Posterior cingulate gyrus (tissue), 11 donors: ENCODE measurements at regions not wholly inside any gene's neighbourhood (a gene's known extent, or its start where the extent isn't known, plus 50 kb on each side); places are given as distances from the start of the nearest gene placed in this dataset.

Experiments
- DNase-seq, 10 donors: peaks; one replicate each; pipeline versions ENCODE4 v3.0.0 to v3.0.0-alpha.2; 2020 to 2021; ENCODE audit warnings: mixed read lengths in 3 of 10
- intact Hi-C: fragments of 100-400 bp; cut with DNase I; formaldehyde crosslinking; loops from one replicate; pipeline ENCODE4 v1.15.1; 2023

- intact Hi-C loops, result no loop called here
- peak in 2 of 10 donors; percentile 34 to 86 for DNase-seq
Measured at GRCh38 chr5:174229514-174230370, 184.2 kb downstream of the NSG2 start.

GRCh38 chr5:174231956-174232487, 186.5 kb downstream of the NSG2 start:
- DNase-seq, result no peak
- intact Hi-C loops, result no loop called here

- intact Hi-C loops, result no loop called here
- DNase-seq, result no peak
Measured at GRCh38 chr5:174234388-174234787, 188.9 kb downstream of the NSG2 start.

- intact Hi-C loops, result no loop called here
- DNase-seq, result no peak
Measured at GRCh38 chr5:174235221-174236011, 189.9 kb downstream of the NSG2 start.

DNA sequence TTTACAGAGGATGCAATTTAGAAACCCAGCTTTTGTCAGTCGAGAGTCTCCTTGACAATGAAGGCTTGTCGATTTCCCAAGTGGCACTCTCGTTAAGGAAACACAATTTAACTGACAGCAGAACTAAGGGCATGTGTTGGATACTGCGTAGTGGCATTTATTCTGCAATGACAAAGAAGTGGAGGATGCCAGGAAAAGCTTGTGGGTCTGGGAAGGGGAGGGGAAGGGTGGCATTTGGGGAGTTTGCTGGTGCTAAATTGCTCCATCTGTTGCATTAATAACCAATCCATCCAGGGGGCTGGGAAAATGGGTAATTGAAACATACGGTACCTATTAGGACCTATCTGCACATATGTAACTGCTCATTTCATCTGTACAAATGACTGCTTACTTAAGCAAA, 190.6 kb downstream of the NSG2 start:
- no peak for DNase-seq
- intact Hi-C loops, result no loop called here

DNA sequence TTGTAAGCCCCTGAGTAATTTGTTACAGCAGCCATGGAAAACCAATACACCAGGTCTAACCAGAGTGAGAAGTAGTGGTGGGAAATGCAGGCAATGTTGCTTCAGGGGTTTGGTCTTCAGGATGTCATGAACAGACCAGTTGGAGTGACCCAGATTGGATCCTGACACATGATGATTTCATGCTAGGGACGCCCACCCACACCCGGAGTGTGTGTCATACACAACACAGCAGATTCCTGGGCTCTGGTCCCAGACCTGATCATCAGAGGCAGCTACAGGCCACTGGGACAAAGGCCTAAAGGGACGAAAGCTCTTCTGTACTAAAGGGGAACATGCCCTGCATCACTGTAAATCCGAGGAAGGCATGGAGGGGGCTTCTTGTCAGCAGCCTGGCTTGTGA, 194.2 kb downstream of the NSG2 start:
- DNase-seq, result no peak
- intact Hi-C loops, result no loop called here

- intact Hi-C loops, result no loop called here
- no peak for DNase-seq
Measured at GRCh38 chr5:174242573-174242972, 197.1 kb downstream of the NSG2 start.

DNA sequence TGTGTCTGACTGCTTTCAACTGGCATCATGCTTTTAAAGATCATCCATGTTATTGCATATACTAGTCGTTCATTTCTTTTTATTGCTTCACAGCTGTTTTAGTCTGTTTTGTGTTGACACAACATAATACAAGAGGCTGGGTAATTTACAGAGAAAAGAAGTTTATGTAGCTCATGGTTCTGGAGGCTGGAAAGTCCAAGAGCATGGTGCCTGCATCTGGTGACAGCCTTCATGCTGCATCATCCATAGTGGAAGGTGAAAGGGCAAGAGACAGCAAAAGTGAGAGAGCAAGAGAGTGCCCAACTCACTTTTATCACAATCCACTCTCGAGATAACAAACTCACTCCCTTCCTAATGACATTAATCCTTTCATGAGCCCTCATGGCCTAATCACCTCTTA, 198.4 kb downstream of the NSG2 start:
- intact Hi-C loops, result no loop called here
- no peak for DNase-seq

GRCh38 chr5:174245516-174246075, 200.1 kb downstream of the NSG2 start:
- no peak for DNase-seq
- intact Hi-C loops, result no loop called here

- DNase-seq, result no peak
- intact Hi-C loops, result no loop called here
Measured at GRCh38 chr5:174246743-174247142, 201.2 kb downstream of the NSG2 start.

DNA sequence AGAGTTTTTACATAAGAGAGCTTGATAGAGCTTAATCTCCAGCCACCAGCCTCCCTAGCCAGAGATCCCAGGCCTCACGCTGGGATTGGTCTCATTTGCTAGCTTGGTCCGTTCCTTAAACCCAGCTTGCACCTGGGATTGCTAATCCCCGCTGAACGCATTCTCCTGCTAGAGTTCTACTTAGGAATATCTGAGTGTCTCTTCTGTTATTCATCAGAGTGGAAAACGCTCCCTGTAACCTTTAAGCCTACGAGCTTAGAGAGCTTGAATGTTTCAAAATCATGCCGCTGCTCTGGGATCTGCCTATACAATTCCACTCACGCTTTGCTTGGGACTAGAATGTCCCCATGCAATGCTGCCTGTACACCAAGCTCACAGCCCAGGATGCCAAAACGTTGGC, 201.8 kb downstream of the NSG2 start:
- no peak for DNase-seq
- intact Hi-C loops, result no loop called here

- intact Hi-C loops, result no loop called here
Measured at GRCh38 chr5:174251305-174252000, 205.9 kb downstream of the NSG2 start.

DNA sequence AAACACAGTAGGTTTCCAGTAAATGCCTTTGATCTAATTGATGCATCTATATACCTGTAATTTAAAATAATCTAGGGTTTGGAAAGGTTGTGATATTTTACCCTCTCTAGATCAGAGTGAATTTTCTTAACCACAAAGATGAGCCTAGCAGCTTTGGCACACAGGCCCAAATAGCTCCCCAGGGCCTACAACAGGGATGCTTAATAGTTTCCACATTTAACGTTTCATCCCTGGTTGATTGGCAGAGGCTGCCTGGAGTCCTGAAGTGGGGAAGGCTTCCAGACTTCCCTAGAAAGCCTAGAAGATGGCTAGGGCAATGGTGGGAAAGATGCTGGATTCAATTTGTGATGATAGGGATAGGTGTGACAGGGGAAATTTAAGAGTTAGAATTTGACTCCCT, 206.6 kb downstream of the NSG2 start:
- no peak for DNase-seq
- intact Hi-C loops, result no loop called here

More at GRCh38 chr5:174251305-174252000, 205.9 kb downstream of the NSG2 start:
- DNase-seq, result no peak

- intact Hi-C loops, result no loop called here
- no peak for DNase-seq
Measured at GRCh38 chr5:174259696-174260420, 214.4 kb downstream of the NSG2 start.

- intact Hi-C loops, result no loop called here
- DNase-seq, result no peak
Measured at GRCh38 chr5:174271316-174271715, 225.8 kb downstream of the NSG2 start.

GRCh38 chr5:174272671-174273070, 227.2 kb downstream of the NSG2 start:
- intact Hi-C loops, result no loop called here
- no peak for DNase-seq

- DNase-seq, result no peak
- intact Hi-C loops, result no loop called here
Measured at GRCh38 chr5:174273325-174273724, 227.8 kb downstream of the NSG2 start.

DNA sequence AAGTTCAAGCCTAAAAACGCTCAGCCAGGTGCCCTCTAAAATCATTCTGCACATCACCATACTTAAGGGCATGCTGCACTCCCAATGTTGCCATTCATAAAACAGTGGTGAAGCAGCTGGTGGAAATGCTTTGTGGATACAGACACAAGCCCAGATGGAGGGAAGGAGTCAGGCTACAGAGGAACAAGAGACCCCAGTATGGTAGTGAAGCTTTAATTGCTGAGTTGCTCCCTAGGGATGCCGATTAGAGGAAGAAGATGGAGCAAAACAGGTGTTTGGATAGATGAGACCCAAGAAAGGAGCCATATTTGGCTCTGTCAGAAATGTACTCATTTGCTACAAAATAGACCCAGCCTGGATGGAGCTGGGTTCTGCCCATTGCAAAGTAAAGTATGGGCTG, 230.5 kb downstream of the NSG2 start:
- no peak for DNase-seq
- intact Hi-C loops, result no loop called here

DNA sequence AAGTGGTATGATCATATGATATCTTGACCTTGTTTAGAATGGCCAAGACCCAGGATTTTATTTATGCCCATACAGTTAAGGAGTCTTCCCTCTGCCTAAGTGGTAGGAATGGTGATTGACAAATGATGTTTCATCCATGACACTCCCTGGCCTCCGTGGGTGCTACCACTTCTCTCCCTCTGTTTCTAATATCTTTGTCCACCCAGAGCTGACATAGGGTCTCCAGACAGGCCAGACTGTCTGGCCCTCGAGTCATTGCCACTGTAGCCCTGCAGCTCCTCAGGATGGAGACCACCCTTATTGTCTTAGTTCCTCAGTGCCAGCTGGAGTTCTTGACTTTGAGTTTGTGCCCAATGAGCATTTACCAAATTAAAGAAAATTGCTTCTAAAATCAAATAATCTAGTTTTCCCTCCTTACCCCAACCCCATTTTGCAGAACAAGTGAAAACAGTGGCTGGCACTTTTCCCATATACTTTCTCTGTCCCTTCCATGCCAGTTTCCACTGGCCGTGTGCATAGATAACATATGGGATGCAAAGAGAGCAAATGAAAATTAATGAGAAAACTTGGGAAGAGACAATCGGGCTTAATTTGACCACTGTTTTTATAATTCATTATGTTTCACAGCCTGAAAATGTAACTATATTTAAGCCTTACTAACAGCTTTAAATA, 235.7 kb downstream of the NSG2 start:
- intact Hi-C loops, result no loop called here

More for the DNA sequence above, 235.7 kb downstream of the NSG2 start:
- no peak for DNase-seq
